Left lung (tissue), 4 donors: ENCODE measurements at regions not wholly inside any gene's neighbourhood (a gene's known extent, or its start where the extent isn't known, plus 50 kb on each side); places are given as distances from the start of the nearest gene placed in this dataset.

Experiments
- ATAC-seq: fragments of 200-7000 bp; cut with Tn5 transposase; one replicate; pipeline ENCODE4 v1.9.1; 2020; ENCODE audit warnings: moderate library complexity
- DNase-seq, 4 donors: peaks; one replicate each; pipeline ENCODE4 v3.0.0-alpha.2; 2013 to 2020
- H3K27ac ChIP-seq, 2 donors: fragments of 200-600 bp; sonication (generic) in 1 of 2; one replicate each; pipeline versions ENCODE4 v1.5.0 to v1.8.0; 2020 to 2021
- H3K27me3 ChIP-seq, 2 donors: fragments of 200-600 bp; sonication (generic) in 1 of 2; one replicate each; pipeline versions ENCODE4 v1.5.0 to v1.8.0; 2020 to 2021
- H3K36me3 ChIP-seq, 2 donors: fragments of 200-600 bp; sonication (generic) in 1 of 2; one replicate each; pipeline versions ENCODE4 v1.5.0 to v1.8.0; 2020 to 2021
- H3K4me1 ChIP-seq, 2 donors: fragments of 200-600 bp; one replicate each; pipeline ENCODE4 v1.8.0; 2021
- H3K4me3 ChIP-seq, 2 donors: fragments of 200-600 bp; sonication (generic) in 1 of 2; one replicate each; pipeline versions ENCODE4 v1.5.0 to v1.8.0; 2020 to 2021; ENCODE audit warnings: mild to moderate bottlenecking in 1 of 2
- H3K9me3 ChIP-seq, 2 donors: fragments of 200-600 bp; sonication (generic) in 1 of 2; one replicate each; pipeline versions ENCODE4 v1.5.0 to v1.8.0; 2020 to 2021
- intact Hi-C, 2 donors: fragments of 100-400 bp; cut with DNase I; formaldehyde crosslinking; loops; one replicate each; pipeline versions ENCODE4 v1.11.2 to v1.14.2; 2022
- TF ChIP-seq, protein P1 (sequence below), 2 donors: fragments of 200-600 bp; sonication (generic) in 1 of 2; IDR thresholded peaks; one replicate each; pipeline versions ENCODE4 v1.5.0 to v1.8.0; 2021; ENCODE audit warnings: antibody characterized with exemption in 2 of 2
- donor health status: DM: no; HTN: yes; CAD: no.
- donor health status: DM: no; HTN: no; CAD: no.

DNA sequence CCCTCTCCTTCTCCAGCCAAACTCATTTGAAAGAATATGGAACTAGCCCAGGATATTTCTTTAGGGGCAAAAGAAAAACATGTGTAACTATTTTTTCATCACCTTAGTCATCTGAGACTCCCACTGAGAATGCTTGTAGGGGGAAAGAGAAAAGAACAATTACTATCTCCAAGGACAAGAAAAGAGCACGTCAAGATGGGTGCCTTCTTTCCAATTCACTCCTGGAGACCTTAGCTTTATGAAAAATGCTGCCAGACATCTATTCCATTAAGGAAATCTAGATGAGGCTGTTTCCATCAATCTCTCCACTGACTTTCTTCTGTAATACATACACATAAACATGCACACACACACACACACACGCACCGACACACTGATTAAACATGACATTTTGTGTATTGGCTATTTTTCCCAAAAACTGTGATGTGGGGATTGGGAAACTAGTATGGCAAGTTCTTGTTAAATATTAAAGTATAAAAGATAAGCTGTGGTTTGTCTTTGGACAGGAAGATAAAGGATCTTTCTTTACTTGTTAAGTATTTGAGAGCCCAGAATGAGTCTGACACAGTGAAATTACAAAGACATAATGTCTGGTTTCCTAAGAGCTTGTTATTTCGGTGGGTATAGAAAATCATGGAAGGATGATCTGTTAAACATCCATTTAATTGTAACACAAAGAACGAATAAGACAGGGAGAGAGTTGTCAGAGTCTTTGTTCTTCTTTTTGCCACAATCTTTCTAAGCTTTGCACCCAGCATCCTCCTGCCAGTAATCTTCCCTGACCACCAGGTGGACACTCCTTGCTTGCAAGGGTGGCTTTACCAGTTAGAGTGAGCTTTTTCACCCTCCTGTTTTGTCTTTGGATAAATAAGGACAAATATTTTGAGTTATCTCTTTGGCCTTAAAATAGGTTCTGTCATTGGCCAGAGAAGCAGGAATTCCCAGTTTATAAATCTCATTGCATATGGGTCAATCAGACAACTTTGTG, 177.3 kb upstream of the TMEM72 start:
- no peak for ATAC-seq
- no peak overlapping the region for H3K4me3 ChIP-seq
- no peaks in the 10 kb centered on the region for H3K36me3 ChIP-seq
- no peaks in the 10 kb centered on the region for H3K4me1 ChIP-seq
- TF ChIP-seq, protein P1, sequence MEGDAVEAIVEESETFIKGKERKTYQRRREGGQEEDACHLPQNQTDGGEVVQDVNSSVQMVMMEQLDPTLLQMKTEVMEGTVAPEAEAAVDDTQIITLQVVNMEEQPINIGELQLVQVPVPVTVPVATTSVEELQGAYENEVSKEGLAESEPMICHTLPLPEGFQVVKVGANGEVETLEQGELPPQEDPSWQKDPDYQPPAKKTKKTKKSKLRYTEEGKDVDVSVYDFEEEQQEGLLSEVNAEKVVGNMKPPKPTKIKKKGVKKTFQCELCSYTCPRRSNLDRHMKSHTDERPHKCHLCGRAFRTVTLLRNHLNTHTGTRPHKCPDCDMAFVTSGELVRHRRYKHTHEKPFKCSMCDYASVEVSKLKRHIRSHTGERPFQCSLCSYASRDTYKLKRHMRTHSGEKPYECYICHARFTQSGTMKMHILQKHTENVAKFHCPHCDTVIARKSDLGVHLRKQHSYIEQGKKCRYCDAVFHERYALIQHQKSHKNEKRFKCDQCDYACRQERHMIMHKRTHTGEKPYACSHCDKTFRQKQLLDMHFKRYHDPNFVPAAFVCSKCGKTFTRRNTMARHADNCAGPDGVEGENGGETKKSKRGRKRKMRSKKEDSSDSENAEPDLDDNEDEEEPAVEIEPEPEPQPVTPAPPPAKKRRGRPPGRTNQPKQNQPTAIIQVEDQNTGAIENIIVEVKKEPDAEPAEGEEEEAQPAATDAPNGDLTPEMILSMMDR (IDR thresholded peaks at IDR 0.05): no peak
- intact Hi-C loops: no loop called here
- H3K9me3 ChIP-seq: no peaks in the 10 kb centered on the region
- H3K27me3 ChIP-seq: no peaks in the 10 kb centered on the region
- no peak for DNase-seq
- H3K27ac ChIP-seq: no peak overlapping the region

DNA sequence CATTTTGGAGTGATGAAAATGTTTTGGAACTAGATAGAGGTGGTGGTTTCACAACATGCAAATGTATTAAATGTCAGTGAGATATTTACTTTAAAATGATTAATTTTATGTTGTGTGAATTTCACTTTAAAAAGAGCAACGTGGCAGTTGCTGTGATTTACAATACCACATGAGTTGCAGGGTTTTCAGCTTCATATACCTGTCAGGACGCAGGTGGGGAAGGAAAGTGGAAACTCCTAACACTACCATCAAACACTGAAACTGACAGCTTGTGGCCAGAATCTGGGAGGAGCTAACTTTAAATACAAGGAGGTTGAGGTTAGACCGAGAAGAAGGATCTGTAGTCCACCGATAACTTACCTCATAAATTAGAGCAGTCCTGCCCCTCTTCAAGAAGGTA, 168.9 kb upstream of the TMEM72 start:
- no peaks in the 10 kb centered on the region for H3K36me3 ChIP-seq
- TF ChIP-seq, protein P1 (IDR thresholded peaks at IDR 0.05): no peak
- no peak for ATAC-seq
- no peak for DNase-seq
- H3K27me3 ChIP-seq: no peaks in the 10 kb centered on the region
- no peaks in the 10 kb centered on the region for H3K4me1 ChIP-seq
- H3K4me3 ChIP-seq: no peak overlapping the region
- no peak overlapping the region for H3K27ac ChIP-seq
- intact Hi-C loops: no loop called here
- no peaks in the 10 kb centered on the region for H3K9me3 ChIP-seq

DNA sequence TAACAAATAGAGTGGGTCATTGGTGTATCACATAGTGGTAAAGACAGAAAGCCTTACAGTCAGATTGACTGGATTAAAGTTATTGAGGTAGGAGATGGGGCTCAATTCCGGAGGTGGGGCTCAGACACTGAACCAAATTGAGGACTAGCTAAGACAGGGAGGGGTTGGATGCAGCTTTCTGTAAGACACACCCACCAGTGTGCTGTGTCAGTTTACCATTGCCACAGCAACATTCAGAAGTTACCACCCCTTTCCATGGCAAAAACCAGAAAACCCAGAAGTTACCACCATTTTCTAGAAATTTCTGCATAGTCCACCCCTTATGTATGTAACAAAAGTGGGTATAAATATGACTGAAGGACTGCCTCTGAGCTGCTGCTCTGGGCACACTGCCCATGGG, 167.6 kb upstream of the TMEM72 start:
- Histone ChIP-seq H3K27ac (no peak overlapping the region), H3K4me1 (no peaks in the 10 kb centered on the region), H3K36me3 (no peaks in the 10 kb centered on the region), H3K27me3 (no peaks in the 10 kb centered on the region), H3K9me3 (no peaks in the 10 kb centered on the region), H3K4me3 (no peak overlapping the region)
- TF ChIP-seq, protein P1 (IDR thresholded peaks at IDR 0.05): no peak
- intact Hi-C loops: no loop called here
- ATAC-seq (no peak), DNase-seq (no peak)

DNA sequence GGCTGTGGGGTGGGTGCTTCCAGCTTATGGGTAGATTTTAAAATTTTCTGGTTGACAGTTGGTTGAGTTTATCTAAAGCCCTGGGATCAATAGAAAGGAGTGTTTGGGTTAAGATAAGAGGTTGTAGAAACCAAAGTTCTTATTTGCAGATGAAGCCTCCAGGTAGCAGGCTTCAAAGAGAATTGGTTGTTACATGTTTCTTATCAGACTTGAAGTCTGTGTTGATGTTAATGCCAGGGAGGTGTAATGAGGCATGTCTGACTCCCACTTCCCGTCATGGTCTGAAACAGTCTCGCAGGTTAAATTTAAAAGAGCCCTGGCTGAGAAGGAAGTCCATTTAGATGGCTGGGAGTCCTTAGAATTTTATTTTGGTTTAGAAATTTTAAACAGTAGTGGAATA, 165.2 kb upstream of the TMEM72 start:
- no peak overlapping the region for H3K4me3 ChIP-seq
- H3K4me1 ChIP-seq: no peaks in the 10 kb centered on the region
- intact Hi-C loops: no loop called here
- H3K27me3 ChIP-seq: no peaks in the 10 kb centered on the region
- no peaks in the 10 kb centered on the region for H3K9me3 ChIP-seq
- DNase-seq (no peak), ATAC-seq (no peak)
- H3K27ac ChIP-seq: no peak overlapping the region
- no peaks in the 10 kb centered on the region for H3K36me3 ChIP-seq
- TF ChIP-seq, protein P1 (IDR thresholded peaks at IDR 0.05): no peak

DNA sequence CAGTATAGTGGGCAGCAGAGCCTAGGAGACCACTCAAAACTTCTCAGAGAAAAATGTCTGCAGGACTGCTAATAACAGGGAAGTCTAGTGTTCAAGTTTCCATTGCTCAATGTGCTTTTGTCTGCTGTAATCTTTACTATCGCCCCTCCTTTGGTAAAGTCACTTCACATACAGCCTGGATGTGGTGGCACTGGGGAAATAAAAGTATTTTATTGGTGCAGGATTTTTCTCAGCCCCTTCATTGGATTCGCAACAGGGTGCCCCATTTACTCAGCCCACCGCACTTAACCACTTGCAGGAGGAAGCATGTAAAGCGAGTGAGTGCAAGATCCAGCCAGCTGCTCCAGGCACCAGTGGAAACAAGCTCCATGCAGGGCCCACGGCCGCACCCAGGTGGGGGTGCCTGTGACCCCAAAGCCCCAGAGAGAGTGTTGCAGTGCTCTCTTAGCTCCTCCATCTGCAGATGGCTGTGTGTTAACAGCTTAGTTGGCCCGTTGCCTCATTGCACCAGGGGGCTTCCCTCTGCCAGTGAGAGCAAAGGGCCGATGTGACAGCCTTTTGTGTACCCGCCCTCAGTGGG, 163.5 kb upstream of the TMEM72 start:
- TF ChIP-seq, protein P1 (IDR thresholded peaks at IDR 0.05): no peak
- Histone ChIP-seq H3K4me1 (no peaks in the 10 kb centered on the region), H3K36me3 (no peaks in the 10 kb centered on the region), H3K9me3 (no peaks in the 10 kb centered on the region), H3K4me3 (no peak overlapping the region), H3K27me3 (no peaks in the 10 kb centered on the region), H3K27ac (no peak overlapping the region)
- no peak for ATAC-seq
- no peak for DNase-seq
- intact Hi-C loops: no loop called here
